H1 (cell line): ENCODE measurements at regions not wholly inside any gene's neighbourhood (a gene's known extent, or its start where the extent isn't known, plus 50 kb on each side); places are given as distances from the start of the nearest gene placed in this dataset.

Experiments used
- CTCF ChIA-PET: fragments of 300-600 bp; sonication (Branson Sonifier 250); formaldehyde crosslinking; loops from one replicate; lab custom pipeline; 2021; ENCODE audit not compliant: partially characterized antibody; lab: Charles Lee
- POLR2A ChIA-PET: fragments of 300-600 bp; sonication (Branson Sonifier 250); formaldehyde crosslinking; loops from one replicate; lab custom pipeline; 2021; ENCODE audit warnings: inconsistent platforms; ENCODE audit not compliant: partially characterized antibody; lab: Charles Lee
- DNase-seq, 2 experiments: peaks; one replicate each; pipeline versions ENCODE4 v3.0.0 to v3.0.0-alpha.2; 2010 to 2022; ENCODE audit warnings: low spot score in 2 of 2, low read depth in 1 of 2, mixed read lengths in 1 of 2
- FAIRE-seq: peaks from 2 replicates; lab custom pipeline; 2011; peaks lifted over from hg19 to GRCh38; lab: Jason Lieb, UNC
- H2AFZ ChIP-seq: 2 replicates; pipeline ENCODE4 v1.8.1; 2012; ENCODE audit warnings: low read length, inconsistent platforms
- H2AK5ac ChIP-seq: 2 replicates; pipeline ENCODE4 v1.6.1; 2013; ENCODE audit warnings: low read depth, low read length
- H2BK120ac ChIP-seq: replicated peaks from 2 replicates; pipeline ENCODE3; 2013; ENCODE audit warnings: low read depth, low read length, inconsistent platforms
- H2BK12ac ChIP-seq: 2 replicates; pipeline ENCODE4 v1.6.1; 2013; ENCODE audit warnings: low read depth, low read length
- H2BK15ac ChIP-seq: 2 replicates; pipeline ENCODE4 v1.6.1; 2013; ENCODE audit warnings: low read length
- H2BK20ac ChIP-seq: 2 replicates; pipeline ENCODE4 v1.6.1; 2013; ENCODE audit warnings: low read length
- H2BK5ac ChIP-seq: 2 replicates; pipeline ENCODE4 v1.6.1; 2013; ENCODE audit warnings: low read depth, low read length
- H3K14ac ChIP-seq: 2 replicates; pipeline ENCODE4 v1.6.1; 2013; ENCODE audit warnings: inconsistent platforms; ENCODE audit not compliant: insufficient read length
- H3K18ac ChIP-seq: 2 replicates; pipeline ENCODE4 v1.6.1; 2013; ENCODE audit warnings: low read length; ENCODE audit errors: extremely low read depth
- H3K23ac ChIP-seq: 2 replicates; pipeline ENCODE4 v1.6.1; 2013; ENCODE audit warnings: inconsistent platforms; ENCODE audit not compliant: insufficient read length
- H3K23me2 ChIP-seq: 2 replicates; pipeline ENCODE4 v1.6.1; 2013; ENCODE audit warnings: low read depth, low read length
- H3K27ac ChIP-seq: 2 replicates; pipeline ENCODE4 v1.6.1; 2011; ENCODE audit warnings: low read depth, low read length, inconsistent platforms
- H3K27me3 ChIP-seq, 4 experiments: replicated peaks in 1 of 4; 1 replicate in 1 of 4; 2 replicates in 3 of 4; pipeline versions ENCODE4 v1.6.1 to v1.8.1; 2011 to 2013; ENCODE audit warnings: low read length in 3 of 4, mild to moderate bottlenecking in 3 of 4, inconsistent platforms in 2 of 4, mixed read lengths in 2 of 4, moderate library complexity in 1 of 4; ENCODE audit not compliant: control insufficient read depth in 3 of 4, insufficient read depth in 3 of 4; ENCODE audit errors: extremely low read depth in 1 of 4
- H3K36me3 ChIP-seq, 4 experiments: 2 replicates each; pipeline versions ENCODE4 v1.6.1 to v1.8.1; 2011 to 2013; ENCODE audit warnings: mild to moderate bottlenecking in 4 of 4, low read length in 3 of 4, moderate library complexity in 2 of 4, control low read depth in 1 of 4, inconsistent platforms in 1 of 4; ENCODE audit not compliant: insufficient read depth in 4 of 4, control insufficient read depth in 2 of 4
- H3K4ac ChIP-seq: replicated peaks from 2 replicates; pipeline ENCODE3; 2013; ENCODE audit warnings: low read length, low read depth, mixed read lengths, inconsistent platforms; ENCODE audit not compliant: insufficient read length
- H3K4me1 ChIP-seq, 4 experiments: replicated peaks in 1 of 4; 1 replicate in 1 of 4; 2 replicates in 3 of 4; pipeline versions ENCODE4 v1.6.1 to v1.8.1; 2011 to 2013; ENCODE audit warnings: low read length in 3 of 4, inconsistent platforms in 2 of 4, mixed read lengths in 1 of 4; ENCODE audit not compliant: insufficient read depth in 4 of 4, control insufficient read depth in 3 of 4
- H3K4me2 ChIP-seq, 2 experiments: 2 replicates each; pipeline versions ENCODE4 v1.6.1 to v1.8.1; 2011 to 2013; ENCODE audit warnings: low read depth in 2 of 2, low read length in 2 of 2, control low read depth in 1 of 2, inconsistent platforms in 1 of 2, mild to moderate bottlenecking in 1 of 2; ENCODE audit not compliant: insufficient read depth in 1 of 2
- H3K4me3 ChIP-seq, 4 experiments: fragments of 200-600, 300-600 bp in 1 of 4; sonication (generic), shearing (Covaris generic), sonication (Bioruptor Twin) in 1 of 4; 2 replicates each; pipeline versions ENCODE4 v1.5.1 to v1.8.1; 2011 to 2016; ENCODE audit warnings: low read length in 4 of 4, low read depth in 3 of 4, control low read depth in 2 of 4, inconsistent platforms in 2 of 4, mild to moderate bottlenecking in 2 of 4, mixed read lengths in 1 of 4, moderate library complexity in 1 of 4; ENCODE audit not compliant: insufficient read depth in 2 of 4; ENCODE audit errors: extremely low read depth in 1 of 4
- H3K56ac ChIP-seq: replicated peaks from 2 replicates; pipeline ENCODE3; 2013; ENCODE audit warnings: low read depth, mild to moderate bottlenecking, mixed read lengths, low read length, inconsistent platforms; ENCODE audit not compliant: insufficient read length
- H3K79me1 ChIP-seq: 2 replicates; pipeline ENCODE4 v1.6.1; 2013; ENCODE audit warnings: low read depth, low read length, control low read depth
- H3K79me2 ChIP-seq, 2 experiments: 2 replicates each; pipeline versions ENCODE4 v1.6.1 to v1.8.1; 2012 to 2013; ENCODE audit warnings: low read length in 2 of 2, mild to moderate bottlenecking in 2 of 2, inconsistent platforms in 1 of 2; ENCODE audit not compliant: insufficient read depth in 2 of 2, control insufficient read depth in 1 of 2
- H3K9ac ChIP-seq, 4 experiments: replicated peaks in 1 of 4; 1 replicate in 1 of 4; 2 replicates in 3 of 4; pipeline versions ENCODE4 v1.6.1 to v1.8.1; 2011 to 2013; ENCODE audit warnings: low read depth in 3 of 4, low read length in 3 of 4, control low read depth in 2 of 4, mild to moderate bottlenecking in 2 of 4, moderate library complexity in 2 of 4, inconsistent platforms in 1 of 4; ENCODE audit errors: extremely low read depth in 1 of 4
- H3K9me3 ChIP-seq, 2 experiments: 2 replicates each; pipeline versions ENCODE4 v1.6.1 to v1.8.1; 2012 to 2013; ENCODE audit warnings: mild to moderate bottlenecking in 2 of 2, moderate library complexity in 2 of 2, control low read depth in 1 of 2, inconsistent platforms in 1 of 2, low read depth in 1 of 2, low read length in 1 of 2, mixed read lengths in 1 of 2; ENCODE audit not compliant: insufficient read depth in 2 of 2
- H4K20me1 ChIP-seq, 2 experiments: replicated peaks in 1 of 2; 2 replicates each; pipeline versions ENCODE3 to v1.8.1; 2011 to 2013; ENCODE audit warnings: inconsistent platforms in 2 of 2, low read length in 2 of 2, mild to moderate bottlenecking in 1 of 2; ENCODE audit not compliant: insufficient read depth in 2 of 2, control insufficient read depth in 1 of 2
- H4K5ac ChIP-seq: 2 replicates; pipeline ENCODE4 v1.6.1; 2013; ENCODE audit warnings: low read length, low read depth, mixed read lengths, inconsistent platforms; ENCODE audit not compliant: insufficient read length
- H4K8ac ChIP-seq: 2 replicates; pipeline ENCODE4 v1.8.0; 2013; ENCODE audit warnings: mild to moderate bottlenecking, moderate library complexity, low read length, inconsistent platforms; ENCODE audit not compliant: insufficient read depth; ENCODE audit errors: extremely low read depth
- H4K91ac ChIP-seq: replicated peaks from 2 replicates; pipeline ENCODE3; 2013; ENCODE audit warnings: low read length, mixed read lengths, inconsistent platforms; ENCODE audit not compliant: insufficient read length
- CREB1 ChIP-seq: IDR thresholded peaks from 2 replicates; pipeline ENCODE4 v1.6.1; 2012; ENCODE audit warnings: inconsistent platforms
- CTBP2 ChIP-seq: IDR thresholded peaks from 2 replicates; pipeline ENCODE4 v1.7.0; 2011; ENCODE audit warnings: borderline replicate concordance, mild to moderate bottlenecking, moderate library complexity, mixed read lengths, low read length; ENCODE audit not compliant: insufficient read depth, insufficient read length
- HDAC6 ChIP-seq: IDR thresholded peaks from one replicate; pipeline ENCODE4 v1.7.1; 2012; ENCODE audit warnings: low read depth, mild to moderate bottlenecking, inconsistent platforms, low read length, moderate library complexity
- JUND ChIP-seq: IDR thresholded peaks from 2 replicates; pipeline ENCODE4 v1.6.1; 2011; ENCODE audit warnings: mild to moderate bottlenecking, improper control_type of control experiment, low read length
- KDM1A ChIP-seq: fragments of 200-600, 300-600 bp; sonication (generic); IDR thresholded peaks from 2 replicates; pipeline ENCODE4 v1.7.1; 2016; ENCODE audit warnings: mild to moderate bottlenecking, low read length, borderline replicate concordance
- NANOG ChIP-seq: IDR thresholded peaks from 2 replicates; pipeline ENCODE4 v1.6.1; 2011; ENCODE audit warnings: low read length, low read depth, mild to moderate bottlenecking, inconsistent platforms; ENCODE audit not compliant: insufficient read depth, poor library complexity, severe bottlenecking
- RFX5 ChIP-seq: IDR thresholded peaks from 2 replicates; pipeline ENCODE4 v1.6.1; 2011; ENCODE audit warnings: low read depth, low read length, improper control_type of control experiment, borderline replicate concordance
- SP1 ChIP-seq: IDR thresholded peaks from 2 replicates; pipeline ENCODE4 v1.6.1; 2011; ENCODE audit warnings: low read depth, low read length
- TBP ChIP-seq: IDR thresholded peaks from 2 replicates; pipeline ENCODE4 v1.6.1; 2011; ENCODE audit warnings: low read depth, low read length, improper control_type of control experiment
- YY1 ChIP-seq: IDR thresholded peaks from 2 replicates; pipeline ENCODE4 v1.6.1; 2011; ENCODE audit warnings: low read depth, mild to moderate bottlenecking, low read length
- ZNF274 ChIP-seq: IDR thresholded peaks from 2 replicates; pipeline ENCODE4 v1.7.0; 2012; ENCODE audit warnings: low read length, borderline replicate concordance; ENCODE audit errors: extremely low read depth
- WGBS, 2 experiments: shearing (Covaris generic) in 1 of 2; methylation state at CpG; one replicate each; pipeline versions ENCODE4 v1.1.6 to v1.1.7; 2013 to 2015; ENCODE audit warnings: low lambda C conversion rate in 2 of 2, mixed read lengths in 2 of 2, inconsistent platforms in 1 of 2, low coverage in 1 of 2, missing lambda C conversion rate in 1 of 2; ENCODE audit not compliant: insufficient replicate concordance in 2 of 2, insufficient coverage in 1 of 2, insufficient read length in 1 of 2; ENCODE audit errors: extremely low coverage in 1 of 2, missing lambda C conversion rate in 1 of 2; 5-methylcytosine and 5-hydroxymethylcytosine counted together
- TF ChIP-seq, protein P1 (sequence below): IDR thresholded peaks from 2 replicates; pipeline ENCODE4 v1.6.1; 2011; ENCODE audit warnings: low read length, improper control_type of control experiment

- no peak overlapping the region for H2BK20ac ChIP-seq
- no peaks in the 10 kb centered on the region for H3K23me2 ChIP-seq
- H4K91ac ChIP-seq: no peak overlapping the region
- H4K5ac ChIP-seq: no peak overlapping the region
- H3K23ac ChIP-seq: no peak overlapping the region
- peaks cover 0 to 7% (median 1%) of the 10 kb centered on the region in 4 experiments; a peak in 2 of 7 replicates for H3K4me1 ChIP-seq
- no peak overlapping the region for H2AK5ac ChIP-seq
- no peaks in the 10 kb centered on the region for H4K20me1 ChIP-seq
- H3K9me3 ChIP-seq: no peaks in the 10 kb centered on the region
- peaks cover 0 to 2% (median 0%) of the 10 kb centered on the region in 4 experiments; a peak in 1 of 7 replicates for H3K27me3 ChIP-seq
- no peak overlapping the region for H4K8ac ChIP-seq
- no peaks in the 10 kb centered on the region for H3K36me3 ChIP-seq
- no peak overlapping the region for H3K4me2 ChIP-seq
- H3K79me2 ChIP-seq: no peaks in the 10 kb centered on the region
- WGBS, 2 experiments: 81% methylated on average over 2 of the region's 2 CpGs; no CpG with 5 or more reads in 1 of the 2 experiments
- H3K79me1 ChIP-seq: no peaks in the 10 kb centered on the region
- H3K18ac ChIP-seq: no peak overlapping the region
- H2BK120ac ChIP-seq: no peak overlapping the region
- H2BK15ac ChIP-seq: no peak overlapping the region
- H2BK12ac ChIP-seq: no peak overlapping the region
- H2BK5ac ChIP-seq: no peak overlapping the region
- CTCF ChIA-PET: interaction anchor here (0.6 to 3.4 kb wide), 2 partner anchors 10 to 12 kb away, joined by 3 to 22 read pairs; no protein-coding TSS in a partner anchor
- DNase-seq (no peak), FAIRE-seq (no peak)
- no peak overlapping the region for H2AFZ ChIP-seq
- H3K14ac ChIP-seq: no peak overlapping the region
- TF ChIP-seq KDM1A (no peak), ZNF274 (no peak), NANOG (no peak), CREB1 (no peak), RFX5 (no peak), CTBP2 (no peak), JUND (no peak), SP1 (no peak), TBP (no peak), HDAC6 (no peak), YY1 (no peak)
- TF ChIP-seq, protein P1, sequence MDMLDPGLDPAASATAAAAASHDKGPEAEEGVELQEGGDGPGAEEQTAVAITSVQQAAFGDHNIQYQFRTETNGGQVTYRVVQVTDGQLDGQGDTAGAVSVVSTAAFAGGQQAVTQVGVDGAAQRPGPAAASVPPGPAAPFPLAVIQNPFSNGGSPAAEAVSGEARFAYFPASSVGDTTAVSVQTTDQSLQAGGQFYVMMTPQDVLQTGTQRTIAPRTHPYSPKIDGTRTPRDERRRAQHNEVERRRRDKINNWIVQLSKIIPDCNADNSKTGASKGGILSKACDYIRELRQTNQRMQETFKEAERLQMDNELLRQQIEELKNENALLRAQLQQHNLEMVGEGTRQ: no peak
- no peak overlapping the region for H3K27ac ChIP-seq
- no peak overlapping the region for H3K4me3 ChIP-seq
- POLR2A ChIA-PET: interaction anchor here (1.4 kb wide), 1 partner anchor 56 kb away, joined by 3 read pairs; no protein-coding TSS in a partner anchor
- no peak overlapping the region for H3K9ac ChIP-seq
- no peak overlapping the region for H3K4ac ChIP-seq
- H3K56ac ChIP-seq: no peak overlapping the region
Measured at GRCh38 chr11:8748317-8748716, 65.7 kb downstream of the RPL27A start.
